Testis (tissue), 2 donors: ENCODE measurements at regions not wholly inside any gene's neighbourhood (a gene's known extent, or its start where the extent isn't known, plus 50 kb on each side); places are given as distances from the start of the nearest gene placed in this dataset.

Source experiments
- POLR2A ChIP-seq: fragments of 450-650 bp; IDR thresholded peaks from one replicate; pipeline ENCODE4 v1.6.1; 2017; ENCODE audit warnings: antibody characterized with exemption, mild to moderate bottlenecking, moderate library complexity
- TF ChIP-seq, protein P1 (sequence below), 3 experiments: fragments of 450-650 bp in 2 of 3; fragments of 200-600 bp in 1 of 3; sonication (generic) in 1 of 3; IDR thresholded peaks; one replicate each; pipeline ENCODE4 v1.5.1; 2016 to 2019; ENCODE audit warnings: antibody characterized with exemption in 3 of 3, mild to moderate bottlenecking in 2 of 3, moderate library complexity in 1 of 3

- TF ChIP-seq, protein P1, sequence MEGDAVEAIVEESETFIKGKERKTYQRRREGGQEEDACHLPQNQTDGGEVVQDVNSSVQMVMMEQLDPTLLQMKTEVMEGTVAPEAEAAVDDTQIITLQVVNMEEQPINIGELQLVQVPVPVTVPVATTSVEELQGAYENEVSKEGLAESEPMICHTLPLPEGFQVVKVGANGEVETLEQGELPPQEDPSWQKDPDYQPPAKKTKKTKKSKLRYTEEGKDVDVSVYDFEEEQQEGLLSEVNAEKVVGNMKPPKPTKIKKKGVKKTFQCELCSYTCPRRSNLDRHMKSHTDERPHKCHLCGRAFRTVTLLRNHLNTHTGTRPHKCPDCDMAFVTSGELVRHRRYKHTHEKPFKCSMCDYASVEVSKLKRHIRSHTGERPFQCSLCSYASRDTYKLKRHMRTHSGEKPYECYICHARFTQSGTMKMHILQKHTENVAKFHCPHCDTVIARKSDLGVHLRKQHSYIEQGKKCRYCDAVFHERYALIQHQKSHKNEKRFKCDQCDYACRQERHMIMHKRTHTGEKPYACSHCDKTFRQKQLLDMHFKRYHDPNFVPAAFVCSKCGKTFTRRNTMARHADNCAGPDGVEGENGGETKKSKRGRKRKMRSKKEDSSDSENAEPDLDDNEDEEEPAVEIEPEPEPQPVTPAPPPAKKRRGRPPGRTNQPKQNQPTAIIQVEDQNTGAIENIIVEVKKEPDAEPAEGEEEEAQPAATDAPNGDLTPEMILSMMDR (IDR thresholded peaks at IDR 0.05), result no peak
- TF ChIP-seq POLR2A, result no peak
These were observed 112.2 kb upstream of the GPR26 start for GRCh38 chr10:123553810-123554430.
